H9 (cell line): ENCODE measurements at regions not wholly inside any gene's neighbourhood (a gene's known extent, or its start where the extent isn't known, plus 50 kb on each side); places are given as distances from the start of the nearest gene placed in this dataset.

ENCODE experiments used
- DNase-seq: peaks from one replicate; pipeline ENCODE4 v3.0.0-alpha.2; 2017
- H2AFZ ChIP-seq: one replicate; pipeline ENCODE4 v1.6.1; 2013; ENCODE audit warnings: mild to moderate bottlenecking, low read length, control low read depth, moderate library complexity
- H2AK5ac ChIP-seq: 2 replicates; pipeline ENCODE4 v1.6.1; 2013; ENCODE audit warnings: low read length, control low read depth, mixed read lengths; ENCODE audit not compliant: insufficient read length
- H2BK120ac ChIP-seq: one replicate; pipeline ENCODE4 v1.6.1; 2013; ENCODE audit warnings: low read depth, mild to moderate bottlenecking, low read length, control low read depth, inconsistent platforms; ENCODE audit not compliant: poor library complexity, severe bottlenecking
- H2BK12ac ChIP-seq: 2 replicates; pipeline ENCODE4 v1.6.1; 2013; ENCODE audit warnings: low read length, control low read depth, mixed read lengths, low read depth; ENCODE audit not compliant: insufficient read length
- H2BK15ac ChIP-seq: 2 replicates; pipeline ENCODE4 v1.6.1; 2013; ENCODE audit warnings: low read depth, low read length, control low read depth
- H2BK20ac ChIP-seq: one replicate; pipeline ENCODE4 v1.6.1; 2013; ENCODE audit warnings: low read depth, mild to moderate bottlenecking, low read length, control low read depth, inconsistent platforms; ENCODE audit not compliant: poor library complexity, severe bottlenecking
- H2BK5ac ChIP-seq: 2 replicates; pipeline ENCODE4 v1.6.1; 2013; ENCODE audit warnings: low read length, control low read depth, mixed read lengths; ENCODE audit not compliant: insufficient read length
- H3K14ac ChIP-seq: 2 replicates; pipeline ENCODE4 v1.6.1; 2013; ENCODE audit warnings: low read length, control low read depth; ENCODE audit not compliant: insufficient read depth
- H3K18ac ChIP-seq: 2 replicates; pipeline ENCODE4 v1.6.1; 2013; ENCODE audit warnings: low read depth, mild to moderate bottlenecking, mixed read lengths, low read length, control low read depth; ENCODE audit not compliant: insufficient read length
- H3K23ac ChIP-seq: 2 replicates; pipeline ENCODE4 v1.6.1; 2013; ENCODE audit warnings: low read length, control low read depth, mixed read lengths, low read depth; ENCODE audit not compliant: insufficient read length
- H3K23me2 ChIP-seq: 2 replicates; pipeline ENCODE4 v1.6.1; 2013; ENCODE audit warnings: low read depth, mild to moderate bottlenecking, mixed read lengths, low read length, control low read depth; ENCODE audit not compliant: insufficient read length, poor library complexity, severe bottlenecking
- H3K27ac ChIP-seq: 2 replicates; pipeline ENCODE4 v1.5.1; 2013; ENCODE audit warnings: low read length, control low read depth, mixed read lengths, low read depth; ENCODE audit not compliant: insufficient read length
- H3K27me3 ChIP-seq: 2 replicates; pipeline ENCODE4 v1.6.1; 2013; ENCODE audit warnings: low read length, control low read depth, inconsistent platforms; ENCODE audit not compliant: insufficient read depth
- H3K4ac ChIP-seq: 2 replicates; pipeline ENCODE4 v1.6.1; 2013; ENCODE audit warnings: low read depth, mild to moderate bottlenecking, control low read depth, inconsistent platforms, low read length, moderate library complexity
- H3K4me1 ChIP-seq: 2 replicates; pipeline ENCODE4 v1.6.1; 2013; ENCODE audit warnings: low read length, control low read depth, inconsistent platforms; ENCODE audit not compliant: insufficient read depth
- H3K4me2 ChIP-seq: 2 replicates; pipeline ENCODE4 v1.6.1; 2013; ENCODE audit warnings: low read length, control low read depth, mixed read lengths; ENCODE audit not compliant: insufficient read length, insufficient read depth
- H3K56ac ChIP-seq: 2 replicates; pipeline ENCODE4 v1.6.1; 2013; ENCODE audit warnings: low read depth, mild to moderate bottlenecking, mixed read lengths, low read length, control low read depth; ENCODE audit not compliant: insufficient read length
- H3K79me1 ChIP-seq: 2 replicates; pipeline ENCODE4 v1.6.1; 2013; ENCODE audit warnings: low read depth, mild to moderate bottlenecking, moderate library complexity, low read length, control low read depth, inconsistent platforms; ENCODE audit not compliant: insufficient read depth, poor library complexity, severe bottlenecking
- H3K79me2 ChIP-seq: 2 replicates; pipeline ENCODE4 v1.6.1; 2013; ENCODE audit warnings: low read length, control low read depth, inconsistent platforms; ENCODE audit not compliant: insufficient read depth
- H3K9ac ChIP-seq: 2 replicates; pipeline ENCODE4 v1.6.1; 2013; ENCODE audit warnings: low read length, control low read depth, mixed read lengths; ENCODE audit not compliant: insufficient read length; ENCODE audit errors: extremely low read depth
- H3K9me3 ChIP-seq: one replicate; pipeline ENCODE4 v1.6.1; 2013; ENCODE audit warnings: low read depth, low read length, inconsistent platforms; ENCODE audit not compliant: control insufficient read depth
- H3T11ph ChIP-seq: one replicate; pipeline ENCODE4 v1.6.1; 2013; ENCODE audit warnings: mild to moderate bottlenecking, low read length, control low read depth, inconsistent platforms
- H4K20me1 ChIP-seq: one replicate; pipeline ENCODE4 v1.6.1; 2013; ENCODE audit not compliant: control insufficient read depth, insufficient read length, insufficient read depth
- H4K5ac ChIP-seq: 2 replicates; pipeline ENCODE4 v1.6.1; 2013; ENCODE audit warnings: low read depth, mild to moderate bottlenecking, mixed read lengths, low read length, control low read depth; ENCODE audit not compliant: insufficient read length
- H4K8ac ChIP-seq: replicated peaks from 2 replicates; pipeline ENCODE4 v1.6.1; 2013; ENCODE audit warnings: low read length, control low read depth, mixed read lengths, low read depth; ENCODE audit not compliant: insufficient read length
- H4K91ac ChIP-seq: 2 replicates; pipeline ENCODE4 v1.6.1; 2013; ENCODE audit warnings: low read depth, mild to moderate bottlenecking, moderate library complexity, mixed read lengths, low read length, control low read depth; ENCODE audit not compliant: insufficient read length
- H3K27ac Mint-ChIP-seq, 3 experiments: 2 replicates in 2 of 3; 3 replicates in 1 of 3; pipeline ENCODE4 v1.8.0; 2020 to 2021; ENCODE audit warnings: mixed read lengths in 3 of 3, mild to moderate bottlenecking in 1 of 3, moderate library complexity in 1 of 3
- H3K27me3 Mint-ChIP-seq: 2 replicates; pipeline ENCODE4 v1.8.0; 2021; ENCODE audit warnings: low read depth, mild to moderate bottlenecking, moderate library complexity, mixed read lengths
- H3K36me3 Mint-ChIP-seq, 3 experiments: 2 replicates in 2 of 3; 3 replicates in 1 of 3; pipeline ENCODE4 v1.8.0; 2020 to 2021; ENCODE audit warnings: low read depth in 3 of 3, mixed read lengths in 3 of 3; ENCODE audit not compliant: insufficient read depth in 1 of 3
- H3K4me1 Mint-ChIP-seq, 2 experiments: 2 replicates each; pipeline ENCODE4 v1.8.0; 2020; ENCODE audit warnings: mixed read lengths in 2 of 2
- H3K4me3 Mint-ChIP-seq, 2 experiments: 2 replicates in 1 of 2; 3 replicates in 1 of 2; pipeline ENCODE4 v1.8.0; 2020 to 2021; ENCODE audit warnings: mild to moderate bottlenecking in 2 of 2, mixed read lengths in 2 of 2, moderate library complexity in 1 of 2
- H3K9me3 Mint-ChIP-seq, 2 experiments: 2 replicates in 1 of 2; 3 replicates in 1 of 2; pipeline ENCODE4 v1.8.0; 2020; ENCODE audit warnings: mild to moderate bottlenecking in 2 of 2, mixed read lengths in 2 of 2, moderate library complexity in 1 of 2
- CTCF ChIP-seq: fragments of 200-600 bp; sonication (generic); conservative IDR thresholded peaks from 3 replicates; pipeline ENCODE4 v1.8.0; 2021; ENCODE audit warnings: antibody characterized with exemption, mild to moderate bottlenecking
- WGBS: extraction: QIAGEN DNeasy Blood & Tissue Kit; methylation state at CpG from one replicate; pipeline ENCODE4 v1.1.7; 2013; ENCODE audit warnings: missing lambda C conversion rate, low lambda C conversion rate, mixed read lengths; ENCODE audit not compliant: insufficient read length; ENCODE audit errors: extremely low coverage; 5-methylcytosine and 5-hydroxymethylcytosine counted together

- no peaks in the 10 kb centered on the region for H3K27me3 Mint-ChIP-seq
- TF ChIP-seq CTCF: no peak
Observed at GRCh38 chr9:24059651-24060050, 233.6 kb upstream of the ELAVL2 start.

More at GRCh38 chr9:24059651-24060050, 233.6 kb upstream of the ELAVL2 start:
- Histone ChIP-seq H3K79me2 (no peaks in the 10 kb centered on the region), H3K18ac (no peak overlapping the region), H3K14ac (no peak overlapping the region), H3K23ac (no peak overlapping the region), H3T11ph (no peak overlapping the region), H4K20me1 (no peaks in the 10 kb centered on the region), H2BK12ac (no peak overlapping the region), H3K27me3 (no peaks in the 10 kb centered on the region), H4K5ac (no peak overlapping the region), H3K4ac (no peak overlapping the region), H4K8ac (no peak overlapping the region), H3K9ac (no peak overlapping the region), H3K4me2 (no peak overlapping the region), H2AFZ (no peak overlapping the region), H3K4me1 (no peaks in the 10 kb centered on the region), H3K23me2 (no peaks in the 10 kb centered on the region), H2BK20ac (no peak overlapping the region), H3K9me3 (no peaks in the 10 kb centered on the region), H2BK15ac (no peak overlapping the region), H3K56ac (no peak overlapping the region), H4K91ac (no peak overlapping the region), H2BK5ac (no peak overlapping the region), H2BK120ac (no peak overlapping the region), H3K79me1 (no peaks in the 10 kb centered on the region), H2AK5ac (no peak overlapping the region), H3K27ac (no peak overlapping the region)
- Mint-ChIP-seq H3K4me3 (no peak overlapping the region), H3K4me1 (peaks cover 4 to 12% of the 10 kb centered on the region in 2 experiments), H3K36me3 (peaks cover 0 to 2% (median 0%) of the 10 kb centered on the region in 3 experiments; a peak in 2 of 7 replicates), H3K27ac (no peak overlapping the region), H3K9me3 (no peaks in the 10 kb centered on the region)
- DNase-seq: no peak
- WGBS: no CpG with 5 or more reads among the region's 2 CpGs
